IPS DF 19.7 (cell line): ENCODE measurements at regions not wholly inside any gene's neighbourhood (a gene's known extent, or its start where the extent isn't known, plus 50 kb on each side); places are given as distances from the start of the nearest gene placed in this dataset.
"Not testable (repeated sequence)": the region's sequence is repeated elsewhere in the genome, so short reads cannot be mapped to it uniquely, and the experiment has no call there.

Experiments used
- DNase-seq: peaks from one replicate; pipeline ENCODE4 v3.0.0-alpha.2; 2013; ENCODE audit warnings: low read depth, low spot score

- DNase-seq = not testable (repeated sequence)
Observed at GRCh38 chr9:41018948-41019347, 109.5 kb downstream of the FOXD4L6 start.

DNA sequence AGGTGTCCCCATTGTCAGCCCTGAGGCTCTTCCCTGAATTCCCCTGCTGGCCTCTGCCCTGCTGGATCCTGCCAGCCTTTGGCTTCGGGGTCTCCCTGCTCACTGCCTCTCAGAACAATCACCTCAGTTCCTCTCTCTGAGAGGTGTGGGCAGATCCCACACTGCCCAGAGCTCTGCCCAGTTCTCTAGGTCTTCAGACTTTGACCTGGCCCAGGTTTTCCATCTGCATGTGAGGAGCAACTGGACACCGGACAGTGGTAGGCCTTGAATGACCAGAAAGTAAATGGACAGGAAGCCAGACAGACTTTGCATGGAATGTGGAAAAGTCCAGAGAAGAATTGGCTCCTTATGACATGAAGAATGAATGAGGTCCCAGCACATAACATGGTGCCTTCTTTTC, 111.8 kb downstream of the FOXD4L6 start:
- not testable (repeated sequence) for DNase-seq

DNA sequence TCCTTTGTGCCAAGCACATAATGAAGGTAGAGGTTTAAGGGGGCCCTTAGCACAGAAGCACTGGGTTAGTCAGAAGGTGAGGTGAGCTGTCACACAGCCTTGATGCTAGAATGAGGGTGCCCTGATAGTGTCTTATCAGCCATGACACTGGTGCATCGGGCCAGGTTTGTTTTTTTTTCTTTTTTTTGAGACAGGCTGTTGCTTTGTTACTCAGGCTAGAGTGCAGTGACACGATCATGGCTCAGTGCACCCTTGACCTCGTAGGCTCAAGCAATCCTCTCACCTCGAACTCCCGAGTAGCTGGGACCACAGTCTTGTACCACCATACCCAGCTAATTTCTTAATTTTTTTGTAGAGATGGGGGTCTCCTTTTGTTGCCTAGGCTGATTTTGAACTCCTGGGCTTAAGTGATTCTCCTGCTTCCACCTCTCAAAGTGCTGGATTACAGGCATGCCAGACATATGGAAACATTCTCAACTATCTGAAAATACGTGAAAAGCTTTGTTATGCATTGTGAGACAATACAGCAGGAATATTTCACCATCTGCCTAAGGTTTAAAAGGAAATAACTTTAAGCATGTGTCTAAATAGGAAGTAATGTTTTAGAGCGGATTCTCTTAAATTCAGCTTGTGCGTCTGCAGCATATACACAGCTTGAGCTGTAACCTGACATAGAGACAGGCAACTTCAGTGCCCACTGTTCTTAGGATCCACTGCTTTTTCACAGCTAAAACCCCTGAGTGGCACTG, 128.4 kb downstream of the FOXD4L6 start:
- DNase-seq = not testable (repeated sequence)

GRCh38 chr9:40995490-40995889, 133.0 kb downstream of the FOXD4L6 start:
- DNase-seq = not testable (repeated sequence)

GRCh38 chr9:40993842-40994241, 134.6 kb downstream of the FOXD4L6 start:
- not testable (repeated sequence) for DNase-seq

DNA sequence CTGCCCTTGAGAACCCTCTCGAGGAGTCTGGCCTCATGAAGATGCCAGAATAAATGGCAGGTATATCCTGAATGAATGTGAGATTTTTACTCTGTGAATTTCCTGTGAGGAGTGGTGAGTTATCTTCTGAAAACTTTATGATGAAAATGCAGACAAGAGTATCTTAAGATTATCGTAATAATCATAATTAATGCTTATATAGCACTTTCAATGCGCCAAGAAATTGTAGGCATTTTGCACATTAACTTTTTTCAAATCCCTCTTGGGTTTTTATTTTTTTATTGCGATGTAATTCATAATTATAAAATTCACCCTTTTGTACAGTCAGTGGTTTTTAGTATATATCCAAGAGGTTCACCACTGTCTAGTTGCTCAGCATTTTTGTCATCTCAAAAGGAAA, 135.1 kb downstream of the FOXD4L6 start:
- DNase-seq = not testable (repeated sequence)

GRCh38 chr9:40992472-40992821, 136.0 kb downstream of the FOXD4L6 start:
- DNase-seq = not testable (repeated sequence)

GRCh38 chr9:40991741-40992471, 136.6 kb downstream of the FOXD4L6 start:
- peak; percentile 80 for DNase-seq

- DNase-seq = not testable (repeated sequence)
Observed at GRCh38 chr9:40991100-40991740, 137.3 kb downstream of the FOXD4L6 start.

- not testable (repeated sequence) for DNase-seq
Observed at GRCh38 chr9:40986332-40986731, 142.1 kb downstream of the FOXD4L6 start.

- DNase-seq = not testable (repeated sequence)
Observed at GRCh38 chr9:40975351-40975750, 153.1 kb downstream of the FOXD4L6 start.

DNA sequence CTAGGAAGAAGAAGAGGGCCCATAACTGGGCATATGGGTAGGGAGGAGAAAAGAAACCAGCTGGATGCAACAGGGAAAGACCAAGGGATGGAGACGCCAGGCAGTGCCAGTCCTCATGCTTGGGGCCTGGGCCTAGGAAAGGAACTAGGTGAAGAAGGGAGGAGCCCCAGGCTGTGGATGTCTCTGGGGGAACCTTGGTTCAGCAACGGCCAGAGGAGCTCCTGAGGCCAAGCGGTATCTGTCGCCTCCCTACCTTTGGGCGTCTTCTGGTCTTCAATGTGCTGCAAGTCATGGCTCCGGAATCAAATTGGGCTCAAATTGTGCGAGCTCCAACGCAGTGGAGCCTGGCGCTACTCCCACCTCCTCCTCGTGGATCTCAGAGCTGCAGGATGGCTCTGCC, 153.6 kb downstream of the FOXD4L6 start:
- not testable (repeated sequence) for DNase-seq

- DNase-seq = not testable (repeated sequence)
Observed at GRCh38 chr9:40971773-40972172, 156.7 kb downstream of the FOXD4L6 start.

GRCh38 chr9:40970340-40970739, 158.1 kb downstream of the FOXD4L6 start:
- DNase-seq = not testable (repeated sequence)

DNA sequence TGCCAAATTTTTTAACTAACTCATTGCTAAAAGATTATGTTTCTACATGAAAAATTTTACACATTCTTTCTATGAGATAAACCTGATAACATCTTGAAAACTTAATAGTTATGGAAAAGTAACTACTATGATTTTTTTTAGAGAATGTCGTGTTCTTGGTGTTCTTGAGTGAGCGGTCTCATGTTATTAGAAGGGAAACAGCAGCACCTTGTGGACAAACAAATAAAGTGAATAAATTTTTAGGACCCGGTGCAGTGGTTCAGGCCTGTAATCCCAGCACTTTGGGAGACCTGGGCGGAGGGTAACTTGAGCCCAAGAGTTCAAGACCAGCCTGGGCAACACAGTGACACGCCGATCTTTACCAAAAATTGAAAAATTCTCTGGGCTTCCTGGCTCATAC, 166.0 kb downstream of the FOXD4L6 start:
- not testable (repeated sequence) for DNase-seq

GRCh38 chr9:40951876-40952494, 176.5 kb downstream of the FOXD4L6 start:
- not testable (repeated sequence) for DNase-seq

DNA sequence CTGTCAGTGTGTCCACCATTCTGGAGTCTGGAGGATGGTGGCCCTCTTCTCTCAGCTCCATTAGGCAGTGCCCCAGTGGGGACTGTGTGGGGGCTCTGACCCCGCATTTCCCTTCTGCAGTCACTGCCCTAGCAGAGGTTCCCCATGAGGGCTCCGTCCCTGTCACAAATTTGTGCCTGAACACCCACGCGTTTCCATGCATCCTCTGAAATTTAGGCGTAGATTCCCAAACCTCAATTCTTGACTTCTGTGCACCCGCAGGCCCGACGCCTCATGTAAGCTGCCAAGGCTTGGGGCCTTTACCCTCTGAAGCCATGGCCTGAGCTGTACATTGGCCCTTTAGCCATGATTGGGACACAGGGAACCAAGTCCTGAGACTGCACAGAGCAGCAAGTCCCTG, 182.3 kb downstream of the FOXD4L6 start:
- not testable (repeated sequence) for DNase-seq

GRCh38 chr9:40942730-40943129, 185.8 kb downstream of the FOXD4L6 start:
- not testable (repeated sequence) for DNase-seq

DNA sequence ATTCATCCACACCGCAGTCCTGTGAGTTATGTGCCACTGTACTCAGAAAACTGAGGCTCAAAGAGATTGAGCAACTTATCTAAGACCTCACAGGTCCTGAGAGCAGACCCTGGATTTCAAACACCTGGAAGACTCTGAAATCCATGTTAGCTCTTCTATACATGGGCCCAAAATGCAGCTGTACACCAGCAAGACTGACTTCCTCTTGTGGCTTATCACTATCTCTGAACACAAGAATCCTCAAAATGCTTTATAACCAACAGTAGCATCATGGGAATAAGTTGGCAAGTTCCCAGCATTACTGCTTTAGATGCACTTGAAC, 188.6 kb downstream of the FOXD4L6 start:
- not testable (repeated sequence) for DNase-seq

- DNase-seq = not testable (repeated sequence)
Observed at GRCh38 chr9:40939201-40939887, 189.1 kb downstream of the FOXD4L6 start.

GRCh38 chr9:40935336-40935735, 193.1 kb downstream of the FOXD4L6 start:
- no peak for DNase-seq
